HG03565 (cell line): ENCODE measurements at regions not wholly inside any gene's neighbourhood (a gene's known extent, or its start where the extent isn't known, plus 50 kb on each side); places are given as distances from the start of the nearest gene placed in this dataset.

Experiments used
- ATAC-seq: cut with Tn5 transposase; IDR thresholded peaks from one replicate; pipeline ENCODE4 v1.9.1; 2021; ENCODE audit warnings: mild to moderate bottlenecking, moderate library complexity; ENCODE audit not compliant: unreplicated experiment

- no peak for ATAC-seq
Observed at GRCh38 chr18:44186001-44186400, 494.7 kb upstream of the SETBP1 start.

GRCh38 chr18:44187090-44187489 lies 493.6 kb upstream of the SETBP1 start:
- ATAC-seq, result no peak

GRCh38 chr18:44195394-44196140 lies 485.1 kb upstream of the SETBP1 start:
- no peak for ATAC-seq

- ATAC-seq, result no peak
Observed at GRCh38 chr18:44197832-44198611, 482.7 kb upstream of the SETBP1 start.

- ATAC-seq, result no peak
Observed at GRCh38 chr18:44198612-44199284, 481.9 kb upstream of the SETBP1 start.

- ATAC-seq, result no peak
Observed at GRCh38 chr18:44213293-44213692, 467.4 kb upstream of the SETBP1 start.

- ATAC-seq, result no peak
Observed at GRCh38 chr18:44214396-44214795, 466.3 kb upstream of the SETBP1 start.

GRCh38 chr18:44216169-44216568 lies 464.5 kb upstream of the SETBP1 start:
- no peak for ATAC-seq

- ATAC-seq, result no peak
Observed at GRCh38 chr18:44227501-44227900, 453.2 kb upstream of the SETBP1 start.

GRCh38 chr18:44229693-44230108 lies 451.0 kb upstream of the SETBP1 start:
- ATAC-seq, result no peak

- no peak for ATAC-seq
Observed at GRCh38 chr18:44231936-44232335, 448.8 kb upstream of the SETBP1 start.

- ATAC-seq, result no peak
Observed at GRCh38 chr18:44232500-44232899, 448.2 kb upstream of the SETBP1 start.

- ATAC-seq, result no peak
Observed at GRCh38 chr18:44238454-44238853, 442.2 kb upstream of the SETBP1 start.

GRCh38 chr18:44238911-44239310 lies 441.8 kb upstream of the SETBP1 start:
- no peak for ATAC-seq

GRCh38 chr18:44241020-44241419 lies 439.7 kb upstream of the SETBP1 start:
- ATAC-seq, result no peak

GRCh38 chr18:44245019-44245418 lies 435.7 kb upstream of the SETBP1 start:
- ATAC-seq, result no peak

GRCh38 chr18:44246001-44246400 lies 434.7 kb upstream of the SETBP1 start:
- ATAC-seq, result no peak

- ATAC-seq, result no peak
Observed at GRCh38 chr18:44258086-44258485, 422.6 kb upstream of the SETBP1 start.

- no peak for ATAC-seq
Observed at GRCh38 chr18:44258576-44258975, 422.1 kb upstream of the SETBP1 start.

GRCh38 chr18:44259610-44260009 lies 421.1 kb upstream of the SETBP1 start:
- no peak for ATAC-seq

GRCh38 chr18:44265437-44265836 lies 415.3 kb upstream of the SETBP1 start:
- ATAC-seq, result no peak

- ATAC-seq, result no peak
Observed at GRCh38 chr18:44273298-44273697, 407.4 kb upstream of the SETBP1 start.
